ENCODE measurements at regions not wholly inside any gene's neighbourhood (a gene's known extent, or its start where the extent isn't known, plus 50 kb on each side); places are given as distances from the start of the nearest gene placed in this dataset.
A peak's percentile ranks its signal among the peaks of the same experiment; 100 is the strongest.
"Not testable (repeated sequence)": the region's sequence is repeated elsewhere in the genome, so short reads cannot be mapped to it uniquely, and the experiment has no call there.

- no peak for DNase-seq
Measured at GRCh38 chr13:33561627-33562026, 256.3 kb upstream of the RFC3 start.

GRCh38 chr13:33571618-33572017 is 246.3 kb upstream of the RFC3 start:
- DNase-seq, result no peak

DNA sequence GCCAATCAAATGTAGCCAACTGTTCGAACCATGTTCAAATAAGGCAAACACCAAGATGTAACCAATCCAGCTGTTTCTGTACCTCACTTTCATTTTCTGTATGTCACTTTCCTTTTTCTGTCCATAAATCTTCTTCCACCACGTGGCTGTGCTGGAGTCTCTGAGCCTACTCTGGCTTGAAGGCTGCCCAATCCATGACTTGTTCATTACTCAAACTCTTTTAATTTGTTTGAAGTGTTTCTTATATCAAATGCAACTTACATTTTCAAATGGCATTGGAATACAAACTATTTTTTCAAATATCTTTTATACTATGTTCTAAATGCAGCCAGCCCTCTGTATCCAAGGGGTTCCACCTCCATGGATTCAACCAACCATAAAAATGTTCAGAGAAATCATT is 245.6 kb upstream of the RFC3 start:
- not testable (repeated sequence) for DNase-seq

DNA sequence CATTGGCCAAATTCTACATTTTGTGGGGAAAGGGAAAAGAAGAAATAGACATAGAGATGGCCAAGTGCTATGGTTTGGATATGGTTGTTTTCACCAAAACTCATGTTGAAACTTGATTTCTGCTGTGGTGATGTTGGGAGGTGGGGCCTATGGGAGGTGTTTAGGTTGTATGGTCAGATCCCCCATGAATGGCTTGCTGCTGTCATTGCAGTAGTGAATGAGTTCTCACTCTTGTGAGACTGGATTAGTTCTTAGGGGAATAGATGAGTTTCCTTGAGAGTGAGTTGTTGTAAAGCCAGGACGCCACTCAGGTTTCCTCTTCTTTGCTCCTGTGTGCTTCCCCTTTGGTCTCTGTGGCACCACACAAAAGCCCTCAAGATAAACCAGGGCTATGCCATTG is 242.6 kb upstream of the RFC3 start:
- DNase-seq, result no peak

DNA sequence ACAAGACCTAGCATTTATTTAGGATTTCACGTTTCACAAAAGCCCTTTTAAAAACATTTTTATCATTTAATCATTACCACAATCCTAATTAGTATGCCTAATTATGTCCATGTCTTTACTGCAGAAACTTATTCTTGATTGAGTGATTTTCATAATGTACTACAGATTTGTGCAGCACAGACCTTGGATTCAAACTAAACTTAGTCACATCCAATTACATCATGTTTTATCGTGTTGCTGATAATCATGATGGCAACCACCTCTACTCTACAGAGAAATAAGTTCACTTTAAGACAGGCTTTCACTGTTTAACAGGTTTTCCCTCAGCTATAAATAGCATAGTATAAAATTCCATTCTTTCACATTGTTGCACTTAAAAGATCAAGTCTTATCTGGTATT is 240.9 kb upstream of the RFC3 start:
- DNase-seq, result no peak

DNA sequence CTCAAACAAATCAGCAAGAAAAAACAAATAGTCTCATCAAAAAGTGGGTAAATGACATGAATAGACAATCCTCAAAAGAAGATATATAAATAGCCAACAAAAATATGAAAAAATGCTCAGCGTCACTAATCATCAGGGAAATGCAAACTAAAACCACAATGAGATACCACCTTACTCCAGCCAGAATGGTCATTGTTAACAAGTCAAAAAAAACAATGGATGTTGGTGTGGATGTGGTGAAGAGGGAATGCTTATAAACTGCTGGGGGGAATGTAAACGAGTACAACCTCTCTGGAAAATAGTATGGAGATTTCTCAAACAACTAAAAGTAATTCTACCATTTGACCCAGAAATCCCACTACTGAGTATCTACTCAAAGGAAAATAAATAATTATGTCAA is 239.2 kb upstream of the RFC3 start:
- no peak for DNase-seq

DNA sequence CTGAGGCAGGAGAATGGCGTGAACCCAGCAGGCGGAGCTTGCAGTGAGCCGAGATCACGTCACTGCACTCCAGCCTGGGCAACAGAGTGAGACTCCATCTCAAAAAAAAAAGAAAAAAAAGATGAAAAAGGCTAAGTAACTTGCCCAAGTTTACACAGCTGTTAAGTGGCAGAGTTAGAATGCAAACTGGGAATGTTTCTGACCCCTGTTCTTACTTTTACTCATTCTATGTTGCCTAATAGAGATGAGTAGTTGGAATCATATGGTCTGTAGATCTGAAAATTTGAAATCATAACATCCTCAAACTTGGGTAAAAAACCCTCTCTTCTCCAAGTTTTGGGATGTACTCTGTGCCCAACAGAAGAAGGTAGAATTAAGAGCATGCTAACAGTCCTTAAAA is 235.8 kb upstream of the RFC3 start:
- no peak for DNase-seq

DNA sequence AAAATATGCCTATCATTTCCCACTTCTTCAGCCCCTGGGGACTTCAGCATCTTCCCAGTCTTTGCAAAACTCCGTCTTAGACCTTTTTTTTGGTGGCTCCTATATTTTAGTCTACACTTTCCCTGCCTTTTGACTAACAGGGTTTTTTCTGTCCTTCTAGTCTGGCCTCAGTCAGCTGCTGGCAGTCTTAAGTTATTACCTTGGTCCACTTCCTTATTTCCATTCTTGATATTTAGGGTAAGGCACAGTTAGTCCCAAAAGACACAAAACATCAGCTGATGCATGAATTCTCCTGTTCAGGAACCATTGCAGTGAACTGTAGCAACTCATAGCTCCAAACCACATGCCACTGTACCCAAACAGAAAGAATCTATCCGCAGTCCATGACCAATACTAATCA is 234.6 kb upstream of the RFC3 start:
- DNase-seq, result no peak

DNA sequence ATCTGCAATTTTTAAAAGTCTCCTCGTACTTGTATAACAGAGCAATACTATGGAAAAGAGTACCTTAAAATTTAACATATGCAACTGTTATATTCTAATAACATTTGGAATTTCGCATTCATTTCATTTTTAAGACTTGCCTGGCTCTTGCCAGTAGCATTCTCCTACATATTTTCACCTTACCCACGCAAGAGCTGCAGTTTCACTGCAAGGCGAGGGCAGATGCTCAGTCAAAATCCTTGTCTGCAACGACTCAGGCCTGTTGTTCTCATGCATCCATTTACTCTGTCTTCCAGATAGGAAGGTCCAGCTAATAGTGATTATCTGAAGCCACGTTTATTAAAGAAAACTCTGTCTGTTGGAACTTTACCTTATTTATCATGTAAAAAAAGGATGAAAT is 227.0 kb upstream of the RFC3 start:
- no peak for DNase-seq

GRCh38 chr13:33606692-33607091 is 211.3 kb upstream of the RFC3 start:
- no peak for DNase-seq

DNA sequence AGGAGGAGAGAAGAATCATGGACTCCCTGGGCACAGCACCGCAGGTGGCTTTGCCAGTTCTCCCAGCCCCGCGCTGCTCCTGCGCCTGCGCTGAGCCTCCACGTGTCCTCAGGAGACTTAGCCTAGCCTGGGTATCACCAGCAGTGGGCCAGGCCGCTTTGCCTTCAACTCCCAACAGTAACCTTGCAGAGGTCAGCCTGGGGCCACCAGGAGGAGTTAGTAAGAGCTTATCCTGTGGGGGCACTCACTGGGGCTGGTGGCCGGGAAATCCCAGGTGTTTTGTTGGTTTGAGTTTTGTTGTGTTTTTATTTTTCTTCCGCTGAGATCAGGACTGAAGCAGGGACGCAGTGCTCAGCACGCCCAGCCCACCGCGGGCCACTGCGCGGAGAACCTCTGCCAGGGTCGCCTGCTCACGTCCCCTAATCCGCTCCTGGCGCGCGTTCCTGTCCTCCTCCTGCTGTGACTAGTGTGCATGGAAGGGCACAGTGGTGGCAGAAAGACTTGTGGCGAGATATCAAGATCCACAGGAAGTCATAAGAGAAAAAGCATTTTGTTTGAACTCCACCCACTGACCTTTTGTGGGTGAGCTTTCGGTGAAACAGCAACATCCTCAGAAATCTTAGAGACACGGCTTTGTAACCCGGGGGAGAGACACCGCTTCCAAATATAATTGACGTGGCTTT is 207.4 kb upstream of the RFC3 start:
- DNase-seq, result peak; percentile 64

GRCh38 chr13:33611121-33611805 is 206.7 kb upstream of the RFC3 start:
- DNase-seq, result no peak

- no peak for DNase-seq
Measured at GRCh38 chr13:33612641-33613638, 205.0 kb upstream of the RFC3 start.

DNA sequence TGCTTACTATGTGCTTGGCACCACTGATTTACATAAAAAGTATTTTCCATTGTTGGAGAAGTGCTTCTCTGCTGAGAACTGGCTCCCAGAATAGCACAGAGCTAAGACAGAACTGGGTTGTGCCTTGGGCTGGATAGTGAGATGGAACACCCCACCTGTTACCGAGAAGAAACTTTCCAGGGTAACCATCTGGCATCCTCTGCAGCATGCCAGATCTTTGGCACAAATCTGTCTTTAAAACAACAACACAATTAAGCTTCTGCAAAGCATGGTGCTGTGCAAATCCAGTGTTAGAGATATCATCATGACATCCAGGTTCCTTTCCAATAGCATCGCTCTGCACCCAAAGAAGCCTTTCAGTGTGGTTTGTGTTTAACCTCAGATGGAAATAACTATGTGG is 202.5 kb upstream of the RFC3 start:
- DNase-seq, result no peak

- no peak for DNase-seq
Measured at GRCh38 chr13:33616130-33616529, 201.8 kb upstream of the RFC3 start.

- no peak for DNase-seq
Measured at GRCh38 chr13:33617055-33617454, 200.9 kb upstream of the RFC3 start.

DNA sequence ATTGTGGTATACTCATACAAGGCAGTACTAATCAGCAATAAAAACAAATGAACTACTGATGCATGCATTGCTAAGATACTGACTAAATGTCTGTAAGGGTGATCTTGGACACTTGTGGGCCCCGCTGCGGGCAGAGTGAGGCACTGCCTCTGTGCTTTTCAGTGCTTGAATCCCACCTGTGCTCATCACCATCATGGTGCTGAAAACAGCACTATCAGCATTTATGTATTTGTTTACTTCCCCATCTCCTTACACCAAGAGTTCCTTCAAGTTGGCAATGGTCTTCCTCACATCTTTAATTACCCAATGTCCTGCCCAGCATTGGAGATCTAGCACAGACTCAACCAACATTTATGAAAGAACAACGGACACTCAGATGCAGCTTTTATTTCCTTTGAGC is 193.7 kb upstream of the RFC3 start:
- no peak for DNase-seq

GRCh38 chr13:33624740-33625139 is 193.2 kb upstream of the RFC3 start:
- DNase-seq, result no peak

DNA sequence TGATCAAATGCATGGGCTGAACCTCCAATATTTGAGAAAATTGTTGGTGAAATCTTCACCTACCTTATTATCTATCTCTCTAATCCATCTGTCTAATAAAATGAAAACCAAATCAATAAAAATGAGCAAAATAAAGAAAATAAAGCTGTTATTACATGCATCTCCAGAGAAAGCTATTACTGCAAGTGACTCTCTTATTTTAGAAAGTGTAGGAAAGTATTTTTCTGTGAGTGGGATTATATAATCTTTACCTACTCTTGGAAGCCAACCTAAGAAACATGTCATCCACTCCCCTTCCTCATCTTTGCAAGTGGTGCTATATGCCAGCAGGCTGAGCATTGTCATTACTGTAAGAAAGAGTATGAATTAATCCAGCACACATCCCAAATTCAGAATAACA is 191.5 kb upstream of the RFC3 start:
- DNase-seq, result no peak

DNA sequence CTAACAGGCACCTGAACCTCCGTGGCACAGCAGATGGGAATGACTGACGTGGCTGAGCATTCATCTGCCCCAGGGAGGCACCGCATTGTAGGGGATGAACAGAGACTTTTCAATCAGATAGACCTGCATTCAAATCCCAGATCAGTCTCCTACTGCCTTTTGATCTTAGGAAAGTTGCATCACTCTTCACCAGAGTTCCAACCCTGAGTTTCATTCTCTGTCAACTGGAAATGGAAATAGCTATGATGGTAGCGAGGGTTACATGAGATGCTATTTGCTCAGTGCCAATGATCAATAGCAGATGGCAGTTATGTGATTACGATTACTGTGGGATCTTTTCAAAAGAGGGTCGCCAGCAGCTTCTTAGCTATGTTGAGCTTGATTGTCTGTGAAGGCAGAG is 189.3 kb upstream of the RFC3 start:
- DNase-seq, result no peak

GRCh38 chr13:33629605-33630360 is 188.2 kb upstream of the RFC3 start:
- DNase-seq, result no peak

GRCh38 chr13:33633701-33634545 is 184.0 kb upstream of the RFC3 start:
- DNase-seq, result no peak

Data from islet precursor cell (in vitro differentiated cells).